HFFc6 (cell line): ENCODE measurements at regions not wholly inside any gene's neighbourhood (a gene's known extent, or its start where the extent isn't known, plus 50 kb on each side); places are given as distances from the start of the nearest gene placed in this dataset.

ENCODE experiments used
- DNase-seq: peaks from one replicate; pipeline ENCODE4 v3.0.0-alpha.2; 2018
- H3K27ac Mint-ChIP-seq: 2 replicates; pipeline ENCODE4 v1.8.0; 2020; ENCODE audit warnings: mild to moderate bottlenecking, mixed read lengths
- H3K27me3 Mint-ChIP-seq: 2 replicates; pipeline ENCODE4 v1.8.0; 2021; ENCODE audit warnings: mild to moderate bottlenecking, moderate library complexity, mixed read lengths; ENCODE audit not compliant: insufficient read depth
- H3K36me3 Mint-ChIP-seq: 2 replicates; pipeline ENCODE4 v1.8.0; 2021; ENCODE audit warnings: low read depth, mixed read lengths
- H3K4me1 Mint-ChIP-seq: 2 replicates; pipeline ENCODE4 v1.8.0; 2020; ENCODE audit warnings: low read depth, mixed read lengths
- H3K4me3 Mint-ChIP-seq: 2 replicates; pipeline ENCODE4 v1.8.0; 2020; ENCODE audit warnings: mild to moderate bottlenecking, moderate library complexity, mixed read lengths
- H3K9me3 Mint-ChIP-seq: 2 replicates; pipeline ENCODE4 v1.8.0; 2020; ENCODE audit warnings: mild to moderate bottlenecking, mixed read lengths
- TF ChIP-seq, protein P1 (sequence below): fragments of 200-600 bp; sonication (generic); IDR thresholded peaks from 2 replicates; pipeline ENCODE4 v1.5.0; 2021; ENCODE audit warnings: antibody characterized with exemption, mild to moderate bottlenecking

GRCh38 chrX:20988804-20989203 lies 385.4 kb upstream of the CNKSR2 start:
- Mint-ChIP-seq H3K36me3 (no peaks in the 10 kb centered on the region; the same call in 1 of the 2 replicates), H3K4me1 (no peaks in the 10 kb centered on the region), H3K9me3 (peaks cover 6% of the 10 kb centered on the region; the same call in 1 of the 2 replicates), H3K27ac (no peak overlapping the region), H3K4me3 (no peak overlapping the region), H3K27me3 (no peaks in the 10 kb centered on the region; the same call in 1 of the 2 replicates)
- TF ChIP-seq, protein P1, sequence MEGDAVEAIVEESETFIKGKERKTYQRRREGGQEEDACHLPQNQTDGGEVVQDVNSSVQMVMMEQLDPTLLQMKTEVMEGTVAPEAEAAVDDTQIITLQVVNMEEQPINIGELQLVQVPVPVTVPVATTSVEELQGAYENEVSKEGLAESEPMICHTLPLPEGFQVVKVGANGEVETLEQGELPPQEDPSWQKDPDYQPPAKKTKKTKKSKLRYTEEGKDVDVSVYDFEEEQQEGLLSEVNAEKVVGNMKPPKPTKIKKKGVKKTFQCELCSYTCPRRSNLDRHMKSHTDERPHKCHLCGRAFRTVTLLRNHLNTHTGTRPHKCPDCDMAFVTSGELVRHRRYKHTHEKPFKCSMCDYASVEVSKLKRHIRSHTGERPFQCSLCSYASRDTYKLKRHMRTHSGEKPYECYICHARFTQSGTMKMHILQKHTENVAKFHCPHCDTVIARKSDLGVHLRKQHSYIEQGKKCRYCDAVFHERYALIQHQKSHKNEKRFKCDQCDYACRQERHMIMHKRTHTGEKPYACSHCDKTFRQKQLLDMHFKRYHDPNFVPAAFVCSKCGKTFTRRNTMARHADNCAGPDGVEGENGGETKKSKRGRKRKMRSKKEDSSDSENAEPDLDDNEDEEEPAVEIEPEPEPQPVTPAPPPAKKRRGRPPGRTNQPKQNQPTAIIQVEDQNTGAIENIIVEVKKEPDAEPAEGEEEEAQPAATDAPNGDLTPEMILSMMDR, result no peak
- no peak for DNase-seq

DNA sequence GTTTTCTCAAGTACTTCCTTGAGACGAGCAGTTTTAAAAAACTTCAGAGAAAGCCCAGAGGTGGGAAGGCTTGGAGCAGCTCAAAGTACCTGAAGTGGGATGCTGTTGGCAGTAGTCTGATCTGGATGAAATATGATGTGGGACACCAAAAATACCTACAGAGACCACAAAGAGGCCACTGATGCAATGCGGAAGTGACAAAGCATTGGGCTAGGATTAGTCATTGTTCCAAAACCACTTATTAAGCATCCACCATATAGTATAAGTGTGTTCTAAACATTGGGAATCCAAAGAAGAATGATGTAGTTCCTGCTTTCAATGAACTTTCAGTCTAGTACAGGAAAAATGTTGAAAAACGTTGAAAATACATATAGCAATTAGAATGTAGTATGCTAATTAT lies 386.1 kb upstream of the CNKSR2 start:
- peaks cover 6% of the 10 kb centered on the region; the same call in 1 of the 2 replicates for H3K9me3 Mint-ChIP-seq
- no peak for DNase-seq
- H3K4me3 Mint-ChIP-seq, result no peak overlapping the region
- no peaks in the 10 kb centered on the region for H3K4me1 Mint-ChIP-seq
- H3K27me3 Mint-ChIP-seq, result no peaks in the 10 kb centered on the region; the same call in 1 of the 2 replicates
- TF ChIP-seq, protein P1, result no peak
- no peaks in the 10 kb centered on the region; the same call in 1 of the 2 replicates for H3K36me3 Mint-ChIP-seq
- no peak overlapping the region for H3K27ac Mint-ChIP-seq

GRCh38 chrX:20980426-20980825 lies 393.8 kb upstream of the CNKSR2 start:
- Mint-ChIP-seq H3K36me3 (no peaks in the 10 kb centered on the region), H3K27me3 (peaks cover 4% of the 10 kb centered on the region; the same call in 1 of the 2 replicates), H3K9me3 (peaks cover 13% of the 10 kb centered on the region; the same call in 1 of the 2 replicates), H3K4me3 (no peak overlapping the region), H3K27ac (no peak overlapping the region), H3K4me1 (no peaks in the 10 kb centered on the region)
- no peak for DNase-seq
- TF ChIP-seq, protein P1, result no peak

DNA sequence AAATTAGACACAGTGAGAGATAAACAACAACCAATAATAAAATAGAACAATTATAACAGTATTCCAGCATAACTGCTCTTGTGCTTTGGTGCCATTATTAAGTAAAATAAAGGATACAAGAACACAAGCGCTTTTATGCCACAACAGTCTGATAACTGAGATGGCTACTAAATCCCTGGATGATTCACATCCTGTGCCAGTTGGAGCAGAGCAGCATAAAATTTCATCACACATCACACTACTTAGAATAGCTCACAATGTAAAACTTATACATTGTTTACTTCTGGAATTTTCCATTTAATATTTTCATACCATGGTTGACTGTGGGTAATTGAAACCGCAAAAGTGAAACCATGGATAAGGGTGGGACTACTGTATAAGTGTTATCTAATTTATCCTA lies 399.9 kb upstream of the CNKSR2 start:
- H3K4me3 Mint-ChIP-seq, result no peak overlapping the region
- no peak for DNase-seq
- H3K27me3 Mint-ChIP-seq, result no peaks in the 10 kb centered on the region
- TF ChIP-seq, protein P1, result no peak
- no peaks in the 10 kb centered on the region for H3K4me1 Mint-ChIP-seq
- H3K36me3 Mint-ChIP-seq, result no peaks in the 10 kb centered on the region
- no peak overlapping the region for H3K27ac Mint-ChIP-seq
- H3K9me3 Mint-ChIP-seq, result peaks cover 5% of the 10 kb centered on the region; the same call in 1 of the 2 replicates

- no peak overlapping the region for H3K27ac Mint-ChIP-seq
- no peak for DNase-seq
- no peak overlapping the region for H3K4me3 Mint-ChIP-seq
- H3K27me3 Mint-ChIP-seq, result no peaks in the 10 kb centered on the region
- no peaks in the 10 kb centered on the region for H3K36me3 Mint-ChIP-seq
- H3K9me3 Mint-ChIP-seq, result peaks cover 5% of the 10 kb centered on the region; the same call in 1 of the 2 replicates
- TF ChIP-seq, protein P1, result no peak
- no peaks in the 10 kb centered on the region for H3K4me1 Mint-ChIP-seq
These were observed 401.2 kb upstream of the CNKSR2 start for GRCh38 chrX:20973038-20973437.

DNA sequence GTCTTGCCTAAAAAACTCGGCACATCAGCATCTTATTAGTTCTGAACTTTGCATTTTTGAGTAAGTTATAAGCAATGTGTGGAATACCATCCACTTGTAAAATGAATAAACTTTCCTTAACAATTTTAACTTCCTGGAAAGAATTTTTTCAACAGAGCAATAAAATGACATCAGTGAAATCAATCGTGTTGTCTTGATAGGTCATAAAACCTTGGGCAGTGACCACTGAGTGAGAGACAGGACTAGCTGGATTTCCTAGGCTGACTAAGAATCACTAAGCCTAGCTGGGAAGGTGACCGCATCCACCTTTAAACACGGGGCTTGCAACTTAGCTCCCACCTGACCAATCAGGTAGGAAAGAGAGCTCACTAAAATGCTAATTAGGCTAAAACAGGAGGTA lies 403.0 kb upstream of the CNKSR2 start:
- H3K36me3 Mint-ChIP-seq, result no peaks in the 10 kb centered on the region
- H3K4me1 Mint-ChIP-seq, result no peaks in the 10 kb centered on the region
- H3K9me3 Mint-ChIP-seq, result peaks cover 3% of the 10 kb centered on the region; the same call in 1 of the 2 replicates
- TF ChIP-seq, protein P1, result no peak
- H3K27ac Mint-ChIP-seq, result no peak overlapping the region
- no peak overlapping the region for H3K4me3 Mint-ChIP-seq
- H3K27me3 Mint-ChIP-seq, result no peaks in the 10 kb centered on the region
- DNase-seq, result no peak
